H1 (cell line): ENCODE measurements at regions not wholly inside any gene's neighbourhood (a gene's known extent, or its start where the extent isn't known, plus 50 kb on each side); places are given as distances from the start of the nearest gene placed in this dataset.

Source experiments
- EP300 ChIP-seq, 2 experiments: IDR thresholded peaks; 1 replicate in 1 of 2; 2 replicates in 1 of 2; pipeline ENCODE4 v1.6.1; 2011 to 2012; ENCODE audit warnings: low read depth in 2 of 2, low read length in 2 of 2, mild to moderate bottlenecking in 2 of 2, borderline replicate concordance in 1 of 2, inconsistent platforms in 1 of 2, moderate library complexity in 1 of 2
- HDAC6 ChIP-seq: IDR thresholded peaks from one replicate; pipeline ENCODE4 v1.7.1; 2012; ENCODE audit warnings: low read depth, mild to moderate bottlenecking, inconsistent platforms, low read length, moderate library complexity
- RFX5 ChIP-seq: IDR thresholded peaks from 2 replicates; pipeline ENCODE4 v1.6.1; 2011; ENCODE audit warnings: low read depth, low read length, improper control_type of control experiment, borderline replicate concordance
- SAP30 ChIP-seq: fragments of 300-600 bp; sonication (generic); IDR thresholded peaks from 2 replicates; pipeline ENCODE4 v1.7.1; 2012; ENCODE audit warnings: low read length, moderate library complexity, mild to moderate bottlenecking, inconsistent platforms; ENCODE audit not compliant: insufficient read depth, insufficient replicate concordance
- SIN3A ChIP-seq, 2 experiments: IDR thresholded peaks in 1 of 2; conservative IDR thresholded peaks in 1 of 2; 2 replicates each; pipeline ENCODE4 v1.6.1; 2011 to 2012; ENCODE audit warnings: low read length in 2 of 2, improper control_type of control experiment in 1 of 2, low read depth in 1 of 2, mild to moderate bottlenecking in 1 of 2
- TF ChIP-seq, protein P1 (sequence below), 3 experiments: IDR thresholded peaks; 1 replicate in 2 of 3; 2 replicates in 1 of 3; pipeline versions ENCODE4 v1.5.1 to v1.6.1; 2011; ENCODE audit warnings: low read length in 3 of 3, mild to moderate bottlenecking in 3 of 3, inconsistent platforms in 2 of 3, low read depth in 1 of 3, moderate library complexity in 1 of 3; ENCODE audit not compliant: insufficient read depth in 1 of 3; ENCODE audit errors: control extremely low read depth in 1 of 3
- TF ChIP-seq, protein P2 (sequence below): IDR thresholded peaks from 2 replicates; pipeline ENCODE4 v1.6.1; 2012; ENCODE audit warnings: low read length, inconsistent platforms
- TF ChIP-seq, protein P3 (sequence below): IDR thresholded peaks from 2 replicates; pipeline ENCODE4 v1.6.1; 2012; ENCODE audit warnings: inconsistent platforms

DNA sequence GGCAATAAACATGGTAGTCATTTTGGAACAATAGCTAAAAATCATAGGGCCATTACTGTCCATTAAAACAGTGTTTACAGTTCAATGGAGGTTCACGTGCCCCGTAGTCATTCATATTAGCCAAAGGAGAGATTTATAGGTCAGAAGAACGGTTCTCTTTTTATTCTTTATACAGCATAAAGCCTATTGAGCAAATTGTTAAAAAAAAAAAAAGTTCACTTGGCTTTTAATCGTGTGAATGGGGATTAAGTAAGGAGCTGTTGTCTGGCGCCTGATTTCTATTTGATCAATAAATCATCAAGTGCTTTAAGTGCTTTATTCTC lies 69.1 kb upstream of the TBCA start:
- TF ChIP-seq SAP30 (no peak), SIN3A (conservative IDR thresholded peaks at IDR 0.05 in 1 of 2, IDR thresholded peaks at IDR 0.05 in 1 of 2; ENCODE audit: low read depth in 1 of 2, low read length in 2 of 2) (no peak), EP300 (IDR thresholded peaks at IDR 0.05; ENCODE audit: borderline replicate concordance in 1 of 2, low read depth in 2 of 2, low read length in 2 of 2) (no peak), HDAC6 (no peak), RFX5 (no peak)
- TF ChIP-seq, protein P1, sequence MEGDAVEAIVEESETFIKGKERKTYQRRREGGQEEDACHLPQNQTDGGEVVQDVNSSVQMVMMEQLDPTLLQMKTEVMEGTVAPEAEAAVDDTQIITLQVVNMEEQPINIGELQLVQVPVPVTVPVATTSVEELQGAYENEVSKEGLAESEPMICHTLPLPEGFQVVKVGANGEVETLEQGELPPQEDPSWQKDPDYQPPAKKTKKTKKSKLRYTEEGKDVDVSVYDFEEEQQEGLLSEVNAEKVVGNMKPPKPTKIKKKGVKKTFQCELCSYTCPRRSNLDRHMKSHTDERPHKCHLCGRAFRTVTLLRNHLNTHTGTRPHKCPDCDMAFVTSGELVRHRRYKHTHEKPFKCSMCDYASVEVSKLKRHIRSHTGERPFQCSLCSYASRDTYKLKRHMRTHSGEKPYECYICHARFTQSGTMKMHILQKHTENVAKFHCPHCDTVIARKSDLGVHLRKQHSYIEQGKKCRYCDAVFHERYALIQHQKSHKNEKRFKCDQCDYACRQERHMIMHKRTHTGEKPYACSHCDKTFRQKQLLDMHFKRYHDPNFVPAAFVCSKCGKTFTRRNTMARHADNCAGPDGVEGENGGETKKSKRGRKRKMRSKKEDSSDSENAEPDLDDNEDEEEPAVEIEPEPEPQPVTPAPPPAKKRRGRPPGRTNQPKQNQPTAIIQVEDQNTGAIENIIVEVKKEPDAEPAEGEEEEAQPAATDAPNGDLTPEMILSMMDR (IDR thresholded peaks at IDR 0.05; ENCODE audit: control extremely low read depth in 1 of 3, insufficient read depth in 1 of 3, low read depth in 1 of 3, low read length in 3 of 3) = no peak
- TF ChIP-seq, protein P2, sequence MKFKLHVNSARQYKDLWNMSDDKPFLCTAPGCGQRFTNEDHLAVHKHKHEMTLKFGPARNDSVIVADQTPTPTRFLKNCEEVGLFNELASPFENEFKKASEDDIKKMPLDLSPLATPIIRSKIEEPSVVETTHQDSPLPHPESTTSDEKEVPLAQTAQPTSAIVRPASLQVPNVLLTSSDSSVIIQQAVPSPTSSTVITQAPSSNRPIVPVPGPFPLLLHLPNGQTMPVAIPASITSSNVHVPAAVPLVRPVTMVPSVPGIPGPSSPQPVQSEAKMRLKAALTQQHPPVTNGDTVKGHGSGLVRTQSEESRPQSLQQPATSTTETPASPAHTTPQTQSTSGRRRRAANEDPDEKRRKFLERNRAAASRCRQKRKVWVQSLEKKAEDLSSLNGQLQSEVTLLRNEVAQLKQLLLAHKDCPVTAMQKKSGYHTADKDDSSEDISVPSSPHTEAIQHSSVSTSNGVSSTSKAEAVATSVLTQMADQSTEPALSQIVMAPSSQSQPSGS = no peak
- TF ChIP-seq, protein P3, sequence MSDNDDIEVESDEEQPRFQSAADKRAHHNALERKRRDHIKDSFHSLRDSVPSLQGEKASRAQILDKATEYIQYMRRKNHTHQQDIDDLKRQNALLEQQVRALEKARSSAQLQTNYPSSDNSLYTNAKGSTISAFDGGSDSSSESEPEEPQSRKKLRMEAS = no peak
